GM19452 (cell line): ENCODE measurements at regions not wholly inside any gene's neighbourhood (a gene's known extent, or its start where the extent isn't known, plus 50 kb on each side); places are given as distances from the start of the nearest gene placed in this dataset.
"Not testable (repeated sequence)": the region's sequence is repeated elsewhere in the genome, so short reads cannot be mapped to it uniquely, and the experiment has no call there.

Experiments used
- ATAC-seq: cut with Tn5 transposase; IDR thresholded peaks from one replicate; pipeline ENCODE4 v1.9.1; 2021; ENCODE audit not compliant: unreplicated experiment

DNA sequence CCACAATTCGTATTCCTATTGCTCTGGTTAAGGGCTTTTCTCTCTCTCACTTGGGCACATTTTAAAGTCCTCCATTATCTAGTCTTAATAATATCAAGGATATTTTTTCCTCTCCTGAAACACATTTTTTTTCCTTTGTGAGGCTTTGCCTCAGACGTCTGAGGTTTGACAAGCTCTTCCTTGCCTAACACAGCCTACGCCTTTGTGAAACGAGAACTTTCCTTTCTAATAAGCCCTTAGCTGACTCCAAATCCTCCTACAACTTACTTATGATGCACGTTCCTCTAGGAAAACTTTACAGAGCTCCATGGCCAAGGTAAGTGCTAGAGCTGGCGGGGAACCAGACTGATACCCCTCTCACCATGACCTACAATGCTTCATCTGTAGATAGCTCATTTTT, 841.5 kb downstream of the SOCS6 start:
- ATAC-seq, result no peak

- no peak for ATAC-seq
These were observed 836.7 kb downstream of the SOCS6 start for GRCh38 chr18:71125581-71125980.

DNA sequence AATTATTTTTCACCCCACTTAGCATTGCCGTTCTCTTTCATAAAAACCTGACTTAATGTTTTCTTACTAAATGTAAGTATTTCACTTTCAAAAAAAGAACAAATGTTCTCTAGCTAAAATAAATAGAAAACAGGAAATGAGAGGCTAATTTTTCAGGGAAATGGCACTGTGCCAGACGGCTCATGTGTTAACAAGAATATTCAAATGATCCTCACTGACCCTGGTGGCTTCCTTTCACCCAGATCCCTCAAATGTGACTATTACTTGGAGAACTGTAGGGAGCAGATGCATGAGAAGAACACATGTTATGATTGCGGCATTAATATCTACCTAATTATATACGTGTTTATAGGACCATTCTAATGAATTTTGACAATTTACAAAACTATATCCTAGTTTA, 827.7 kb downstream of the SOCS6 start:
- no peak for ATAC-seq

GRCh38 chr18:71115261-71115660, 826.4 kb downstream of the SOCS6 start:
- ATAC-seq, result no peak

DNA sequence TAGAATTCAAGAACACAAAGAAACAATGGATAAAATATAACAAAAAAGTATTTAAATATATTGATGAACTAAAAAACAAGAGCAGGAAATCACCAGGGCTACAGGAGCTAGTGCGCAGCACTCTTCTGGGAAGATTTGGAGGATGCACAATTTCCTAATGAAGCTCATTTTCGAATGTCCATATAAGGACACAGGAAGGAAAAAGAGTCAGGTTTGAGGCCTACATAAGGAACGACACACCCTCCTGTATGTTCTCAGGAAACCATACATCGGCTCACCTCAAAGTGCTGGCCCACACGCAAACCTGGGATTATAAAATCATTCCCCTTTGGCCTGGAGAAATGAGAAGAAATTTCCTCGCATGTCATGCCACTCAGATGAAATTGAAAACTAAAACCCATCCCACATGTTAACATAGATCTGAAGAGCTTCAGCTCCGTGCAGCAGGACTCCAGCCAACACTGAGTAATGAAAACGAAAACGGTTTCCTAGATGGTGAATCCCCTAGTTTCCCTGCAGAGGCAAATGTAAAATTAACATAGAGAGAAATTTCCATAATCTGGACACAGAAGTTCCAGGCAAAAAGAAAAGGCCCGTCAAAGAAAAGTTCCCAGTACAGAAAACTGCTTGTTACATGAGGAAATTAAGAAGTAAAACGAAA, 825.8 kb downstream of the SOCS6 start:
- no peak for ATAC-seq

DNA sequence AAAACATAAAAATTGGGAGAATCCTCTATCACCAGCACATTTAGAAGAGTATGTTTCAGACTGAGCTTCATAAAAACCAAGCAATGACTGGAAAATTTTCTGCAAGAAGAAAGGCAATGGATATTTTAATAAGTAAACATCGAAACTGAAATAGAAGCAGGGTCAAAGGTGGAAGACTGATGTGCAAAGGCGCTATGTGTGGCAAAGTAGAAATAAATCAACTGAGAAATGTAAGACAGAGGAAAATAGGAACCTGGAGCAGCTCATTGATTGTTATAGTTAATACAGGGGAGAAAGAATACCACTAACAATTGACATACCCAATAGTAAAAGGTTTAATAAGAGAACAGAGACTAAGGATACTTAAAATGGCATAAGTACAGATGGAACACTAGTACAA, 818.4 kb downstream of the SOCS6 start:
- no peak for ATAC-seq

GRCh38 chr18:71106701-71107100, 817.9 kb downstream of the SOCS6 start:
- no peak for ATAC-seq

- no peak for ATAC-seq
These were observed 817.2 kb downstream of the SOCS6 start for GRCh38 chr18:71105994-71106546.

GRCh38 chr18:71105078-71105819, 816.4 kb downstream of the SOCS6 start:
- ATAC-seq, result no peak

GRCh38 chr18:71079606-71080005, 790.8 kb downstream of the SOCS6 start:
- no peak for ATAC-seq

DNA sequence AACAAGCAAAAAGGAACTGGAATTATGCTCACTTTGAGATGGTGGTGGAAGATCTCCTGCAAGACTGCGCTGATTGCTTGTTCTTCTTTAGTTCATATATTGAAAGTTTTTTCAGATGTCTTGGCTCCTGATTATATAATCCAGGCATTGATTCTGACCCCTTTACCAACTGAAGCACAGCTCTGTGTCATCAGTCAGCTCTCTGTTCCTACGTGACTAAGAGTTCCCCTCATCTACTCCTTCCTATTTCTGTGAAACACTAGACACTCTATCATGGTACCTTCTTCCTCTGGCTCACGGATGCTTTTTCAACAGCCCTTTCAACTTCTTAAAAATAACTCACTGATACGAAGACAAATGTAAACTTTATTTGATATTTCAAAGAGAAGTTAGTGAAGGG, 788.6 kb downstream of the SOCS6 start:
- ATAC-seq, result no peak

GRCh38 chr18:71075147-71075546, 786.3 kb downstream of the SOCS6 start:
- no peak for ATAC-seq

DNA sequence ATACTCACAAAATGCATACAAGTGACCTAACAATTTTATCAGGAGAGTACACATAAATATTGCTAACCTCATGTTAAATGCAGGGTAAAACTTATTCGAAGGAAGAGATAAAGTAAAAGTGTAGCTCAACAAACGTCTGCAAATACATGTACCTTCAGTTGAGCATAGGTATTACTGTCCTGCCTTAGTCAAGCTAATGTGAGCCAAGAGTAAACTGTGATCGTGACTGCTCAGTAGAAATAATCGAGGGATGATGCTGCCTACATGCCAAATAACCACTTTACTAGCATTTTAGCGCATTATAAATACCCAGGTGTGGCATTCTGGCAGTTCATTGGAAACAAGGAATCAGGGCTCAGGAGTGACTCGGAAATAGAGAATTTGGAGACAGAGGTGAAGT, 779.5 kb downstream of the SOCS6 start:
- ATAC-seq, result no peak

DNA sequence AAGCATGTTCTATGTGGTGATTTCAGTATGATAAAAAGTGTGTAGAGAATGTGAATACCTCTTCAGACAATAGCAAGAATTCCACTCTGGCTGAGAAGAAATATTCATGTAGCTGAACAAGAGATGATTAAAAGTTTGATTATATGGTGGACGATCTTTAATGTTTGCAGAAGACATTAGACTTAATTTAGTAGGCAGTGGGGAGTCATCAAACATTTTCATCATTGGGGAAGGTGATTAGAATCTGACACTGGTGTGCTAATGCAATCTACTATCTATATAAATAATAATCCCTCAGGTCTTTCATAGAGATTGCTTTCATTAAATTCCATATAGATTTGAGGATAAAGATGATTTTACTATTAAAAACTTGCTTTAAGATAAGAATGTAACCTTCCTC, 761.0 kb downstream of the SOCS6 start:
- ATAC-seq, result no peak

GRCh38 chr18:71047882-71048281, 759.0 kb downstream of the SOCS6 start:
- no peak for ATAC-seq

DNA sequence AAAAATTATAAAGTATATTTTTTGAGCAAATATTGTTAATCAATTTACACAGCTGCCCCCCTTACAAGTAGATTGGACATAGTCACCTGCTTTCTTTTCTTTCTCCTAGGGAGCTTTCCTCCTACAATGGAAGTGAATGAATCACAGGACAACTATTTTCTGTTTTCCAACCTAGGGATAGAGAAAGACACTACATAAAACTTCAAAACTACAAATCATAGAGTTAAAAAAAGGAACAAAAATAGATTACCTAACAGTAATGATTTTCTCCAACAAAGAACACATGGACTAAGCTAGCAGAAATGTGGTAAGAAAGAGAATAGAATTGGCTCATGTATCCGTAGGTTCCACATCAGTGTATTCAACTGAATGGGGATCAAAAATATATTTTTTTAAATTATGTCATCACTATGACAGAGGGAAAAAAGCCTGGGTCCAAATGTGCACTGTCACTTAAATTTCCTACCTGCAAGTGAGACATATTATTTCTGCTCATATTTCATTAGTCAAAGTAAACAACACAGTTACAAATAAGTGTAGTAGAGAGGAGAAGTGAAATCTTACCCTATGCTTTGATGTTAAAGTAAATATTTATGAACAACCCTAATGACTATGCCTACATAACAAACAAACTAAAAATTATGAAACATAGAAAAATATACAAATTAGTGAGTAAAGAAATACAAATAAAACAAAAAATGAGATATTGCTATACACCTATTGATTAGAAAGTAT, 756.7 kb downstream of the SOCS6 start:
- no peak for ATAC-seq

- no peak for ATAC-seq
These were observed 751.3 kb downstream of the SOCS6 start for GRCh38 chr18:71040161-71040560.

DNA sequence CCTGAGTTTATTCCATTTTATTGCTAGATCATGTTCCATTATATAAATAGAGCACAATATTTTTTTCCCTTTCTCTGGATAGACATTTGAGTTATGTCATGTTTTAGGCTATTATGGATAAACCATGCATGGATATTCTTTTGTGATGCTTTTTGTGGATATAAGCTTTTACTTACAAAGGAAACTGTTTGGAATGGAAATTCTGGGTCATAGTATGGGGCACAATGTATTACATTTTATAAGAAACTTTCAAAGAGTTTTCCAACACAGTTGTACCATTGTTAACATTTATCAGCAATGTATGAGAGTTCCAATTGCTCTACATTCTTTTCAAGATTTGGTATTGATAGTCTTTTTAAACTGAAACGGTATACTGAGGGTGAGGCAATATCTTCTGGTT, 749.4 kb downstream of the SOCS6 start:
- no peak for ATAC-seq

DNA sequence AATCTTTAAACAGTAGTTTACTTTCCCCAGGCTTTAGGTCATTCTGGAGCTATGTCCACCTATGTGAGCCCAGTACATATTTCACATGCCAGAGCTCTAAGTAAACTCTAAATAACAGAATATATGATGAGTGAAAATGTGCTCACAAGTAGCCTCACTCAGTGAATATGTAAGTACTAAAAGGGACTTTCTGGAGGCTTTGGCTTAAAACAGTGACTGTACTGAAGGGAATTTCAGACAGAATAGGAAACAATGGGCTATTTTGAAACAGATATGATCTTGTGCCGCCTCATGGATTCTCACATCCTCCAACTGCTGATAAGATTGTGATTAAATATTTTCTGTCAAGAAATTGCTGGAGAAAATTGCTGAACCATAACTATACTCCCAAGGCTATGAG, 747.9 kb downstream of the SOCS6 start:
- no peak for ATAC-seq

DNA sequence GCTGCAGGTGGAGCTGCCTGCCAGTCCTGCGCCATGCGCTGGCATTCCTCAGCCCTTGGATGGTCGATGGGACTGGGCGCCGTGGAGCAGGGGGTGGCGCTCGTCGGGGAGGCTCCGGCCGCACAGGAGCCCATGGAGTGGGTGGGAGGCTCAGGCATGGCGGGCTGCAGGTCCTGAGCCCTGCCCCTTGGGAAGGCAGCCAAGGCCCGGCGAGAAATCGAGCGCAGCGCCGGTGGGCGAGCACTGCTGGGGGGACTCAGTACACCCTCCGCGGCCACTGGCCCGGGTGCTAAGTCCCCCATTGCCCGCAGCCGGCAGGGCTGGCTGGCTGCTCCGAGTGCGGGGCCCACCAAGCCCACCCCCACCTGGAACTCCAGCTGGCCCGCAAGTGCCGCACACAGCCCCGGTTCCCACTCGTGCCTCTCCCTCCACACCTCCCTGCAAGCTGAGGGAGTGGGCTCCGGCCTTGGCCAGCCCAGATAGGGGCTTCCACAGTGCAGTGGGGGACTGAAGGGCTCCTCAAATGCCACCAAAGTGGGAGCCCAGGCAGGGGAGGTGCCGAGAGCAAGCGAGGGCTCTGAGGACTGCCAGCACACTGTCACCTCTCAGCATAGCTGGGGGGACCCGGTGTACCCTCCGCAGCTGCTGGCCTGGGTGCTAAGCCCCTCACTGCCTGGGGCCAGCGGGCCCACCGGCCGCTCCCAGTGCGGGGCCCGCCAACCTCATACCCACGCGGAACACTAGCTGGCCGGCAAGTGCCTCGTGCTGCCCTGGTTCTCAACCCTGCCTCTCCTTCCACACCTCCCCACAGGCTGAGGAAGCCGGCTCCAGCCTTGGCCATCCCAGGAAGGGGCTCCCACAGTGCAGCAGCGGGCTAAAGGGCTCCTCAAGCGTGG, 742.7 kb downstream of the SOCS6 start:
- ATAC-seq, result not testable (repeated sequence)

- not testable (repeated sequence) for ATAC-seq
These were observed 741.2 kb downstream of the SOCS6 start for GRCh38 chr18:71030085-71030484.
